Astrocyte of the cerebellum (primary cell): ENCODE measurements at regions not wholly inside any gene's neighbourhood (a gene's known extent, or its start where the extent isn't known, plus 50 kb on each side); places are given as distances from the start of the nearest gene placed in this dataset.

ENCODE experiments used
- DNase-seq: peaks from one replicate; pipeline ENCODE4 v3.0.0-alpha.2; 2011; ENCODE audit warnings: low read depth
- H3K4me3 ChIP-seq: 2 replicates; pipeline ENCODE4 v1.5.1; 2011; ENCODE audit warnings: mild to moderate bottlenecking, low read depth, low read length, moderate library complexity
- in situ Hi-C: cut with HindIII; loops from 2 replicates; pipeline ENCODE4 v1.10.0; 2017; ENCODE audit warnings: low sequenced_read_pairs
- TF ChIP-seq, protein P1 (sequence below): IDR thresholded peaks from 2 replicates; pipeline ENCODE4 v1.5.1; 2012; ENCODE audit warnings: low read length, low read depth, moderate library complexity, mild to moderate bottlenecking; ENCODE audit errors: missing control alignments

DNA sequence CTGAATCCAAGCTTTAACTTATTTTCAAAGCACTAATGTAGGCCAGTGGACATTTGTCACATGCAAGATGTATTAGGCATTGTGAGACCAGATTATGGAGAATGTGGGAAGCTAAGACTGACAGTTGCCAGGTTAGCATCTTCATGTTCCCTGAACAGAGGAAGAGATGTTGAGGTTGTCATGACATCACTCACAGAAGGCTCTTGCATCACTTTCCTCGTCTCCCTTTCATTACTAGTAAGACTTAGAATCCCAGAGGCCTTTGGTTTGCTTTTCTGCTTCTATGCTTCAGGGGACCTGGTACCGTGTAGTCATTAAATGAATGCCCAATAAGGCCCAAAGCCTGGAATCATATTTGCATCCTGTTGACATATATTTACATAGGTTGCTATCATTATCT, 76.4 kb upstream of the RPS23 start:
- in situ Hi-C loops, result loop anchor here (25.0 kb wide), 1 partner anchor 283 kb away; no protein-coding TSS in a partner anchor
- DNase-seq, result no peak
- no peak overlapping the region for H3K4me3 ChIP-seq
- TF ChIP-seq, protein P1, sequence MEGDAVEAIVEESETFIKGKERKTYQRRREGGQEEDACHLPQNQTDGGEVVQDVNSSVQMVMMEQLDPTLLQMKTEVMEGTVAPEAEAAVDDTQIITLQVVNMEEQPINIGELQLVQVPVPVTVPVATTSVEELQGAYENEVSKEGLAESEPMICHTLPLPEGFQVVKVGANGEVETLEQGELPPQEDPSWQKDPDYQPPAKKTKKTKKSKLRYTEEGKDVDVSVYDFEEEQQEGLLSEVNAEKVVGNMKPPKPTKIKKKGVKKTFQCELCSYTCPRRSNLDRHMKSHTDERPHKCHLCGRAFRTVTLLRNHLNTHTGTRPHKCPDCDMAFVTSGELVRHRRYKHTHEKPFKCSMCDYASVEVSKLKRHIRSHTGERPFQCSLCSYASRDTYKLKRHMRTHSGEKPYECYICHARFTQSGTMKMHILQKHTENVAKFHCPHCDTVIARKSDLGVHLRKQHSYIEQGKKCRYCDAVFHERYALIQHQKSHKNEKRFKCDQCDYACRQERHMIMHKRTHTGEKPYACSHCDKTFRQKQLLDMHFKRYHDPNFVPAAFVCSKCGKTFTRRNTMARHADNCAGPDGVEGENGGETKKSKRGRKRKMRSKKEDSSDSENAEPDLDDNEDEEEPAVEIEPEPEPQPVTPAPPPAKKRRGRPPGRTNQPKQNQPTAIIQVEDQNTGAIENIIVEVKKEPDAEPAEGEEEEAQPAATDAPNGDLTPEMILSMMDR, result no peak

- H3K4me3 ChIP-seq, result no peak overlapping the region
- DNase-seq, result no peak
- TF ChIP-seq, protein P1, result no peak
- in situ Hi-C loops, result loop anchor here (25.0 kb wide), 1 partner anchor 284 kb away; no protein-coding TSS in a partner anchor
Measured at GRCh38 chr5:82353522-82353921, 75.4 kb upstream of the RPS23 start.

DNA sequence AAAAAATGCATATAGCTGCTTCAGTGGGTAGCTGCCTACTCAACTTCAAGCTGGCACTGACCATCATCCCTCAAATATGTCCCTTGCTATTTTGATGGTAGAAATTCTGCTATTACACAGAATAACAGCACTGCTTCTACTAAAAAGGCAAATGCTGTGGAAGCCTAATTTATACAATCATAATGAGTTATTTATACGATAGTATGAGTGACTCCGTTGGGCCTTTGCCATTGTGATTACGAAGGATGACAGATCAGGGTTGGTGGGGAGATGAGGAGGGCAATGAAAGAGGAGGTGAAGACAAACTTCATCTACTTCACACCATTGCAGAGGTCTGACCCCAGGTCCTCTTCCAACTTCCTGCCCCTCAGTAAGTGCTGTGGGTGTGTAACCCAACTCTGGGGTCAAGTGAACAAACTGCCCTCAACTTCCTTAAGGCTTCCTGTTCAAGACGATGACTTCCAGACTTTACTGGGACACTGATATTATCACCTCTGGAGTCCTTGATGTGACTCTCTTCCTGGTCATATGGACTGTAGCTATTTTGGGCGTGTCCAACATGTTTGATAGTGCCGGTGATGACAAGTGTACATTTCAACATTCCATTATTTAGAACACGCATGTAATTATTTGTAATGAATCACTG, 74.1 kb upstream of the RPS23 start:
- no peak for DNase-seq
- TF ChIP-seq, protein P1, result no peak
- in situ Hi-C loops, result loop anchor here (25.0 kb wide), 1 partner anchor 285 kb away; no protein-coding TSS in a partner anchor
- H3K4me3 ChIP-seq, result no peak overlapping the region

GRCh38 chr5:82351754-82352145, 73.6 kb upstream of the RPS23 start:
- no peak overlapping the region for H3K4me3 ChIP-seq
- TF ChIP-seq, protein P1, result peak; percentile 68
- in situ Hi-C loops, result loop anchor here (25.0 kb wide), 1 partner anchor 286 kb away; no protein-coding TSS in a partner anchor
- DNase-seq, result peak; percentile 64

DNA sequence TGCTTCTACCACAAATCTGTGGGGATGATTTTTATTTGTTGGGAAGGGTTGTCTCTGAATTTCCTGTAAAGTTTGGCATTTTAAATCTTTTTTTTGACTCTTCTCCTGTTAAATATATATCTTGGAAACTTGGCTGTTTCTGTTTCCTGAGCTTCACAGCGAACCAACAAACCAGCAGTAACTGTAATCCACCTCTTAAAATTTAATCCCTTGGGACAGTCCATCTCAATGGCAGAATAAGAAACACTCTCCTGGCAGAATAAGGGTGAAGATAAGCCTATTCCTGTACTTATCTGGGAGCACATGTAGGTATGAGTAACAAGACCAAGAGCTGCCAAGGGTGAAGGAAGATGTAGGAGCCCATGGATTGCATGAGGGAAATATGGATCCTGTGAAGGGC, 73.1 kb upstream of the RPS23 start:
- no peak for DNase-seq
- in situ Hi-C loops, result loop anchor here (25.0 kb wide), 1 partner anchor 286 kb away; no protein-coding TSS in a partner anchor
- H3K4me3 ChIP-seq, result no peak overlapping the region
- TF ChIP-seq, protein P1, result no peak

GRCh38 chr5:82349652-82350051, 71.5 kb upstream of the RPS23 start:
- no peak for DNase-seq
- H3K4me3 ChIP-seq, result no peak overlapping the region
- TF ChIP-seq, protein P1, result peak; percentile 35
- in situ Hi-C loops, result loop anchor here (25.0 kb wide), 1 partner anchor 288 kb away; no protein-coding TSS in a partner anchor
